ENCODE measurements at regions not wholly inside any gene's neighbourhood (a gene's known extent, or its start where the extent isn't known, plus 50 kb on each side); places are given as distances from the start of the nearest gene placed in this dataset.

DNA sequence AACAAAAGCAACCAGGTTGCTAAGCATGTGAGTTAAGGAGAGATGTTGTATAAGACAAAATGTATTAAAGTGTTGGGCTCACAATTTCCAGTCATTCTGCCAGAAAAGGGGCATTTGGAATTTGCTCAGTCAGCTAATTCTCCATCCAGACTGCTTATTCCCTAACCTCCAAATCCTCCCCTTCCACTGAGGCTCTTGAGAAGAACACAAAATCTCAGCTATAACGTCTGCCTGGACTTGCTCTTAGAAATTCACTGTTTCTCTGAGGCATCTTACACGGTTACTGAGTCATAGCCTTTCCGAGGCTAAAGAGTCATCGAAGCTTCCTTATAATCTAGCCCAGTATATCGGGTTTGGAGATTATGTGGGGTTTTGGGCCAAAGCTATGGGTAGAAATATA, 548.2 kb upstream of the ADGRL4 start:
- TF ChIP-seq, protein P1, sequence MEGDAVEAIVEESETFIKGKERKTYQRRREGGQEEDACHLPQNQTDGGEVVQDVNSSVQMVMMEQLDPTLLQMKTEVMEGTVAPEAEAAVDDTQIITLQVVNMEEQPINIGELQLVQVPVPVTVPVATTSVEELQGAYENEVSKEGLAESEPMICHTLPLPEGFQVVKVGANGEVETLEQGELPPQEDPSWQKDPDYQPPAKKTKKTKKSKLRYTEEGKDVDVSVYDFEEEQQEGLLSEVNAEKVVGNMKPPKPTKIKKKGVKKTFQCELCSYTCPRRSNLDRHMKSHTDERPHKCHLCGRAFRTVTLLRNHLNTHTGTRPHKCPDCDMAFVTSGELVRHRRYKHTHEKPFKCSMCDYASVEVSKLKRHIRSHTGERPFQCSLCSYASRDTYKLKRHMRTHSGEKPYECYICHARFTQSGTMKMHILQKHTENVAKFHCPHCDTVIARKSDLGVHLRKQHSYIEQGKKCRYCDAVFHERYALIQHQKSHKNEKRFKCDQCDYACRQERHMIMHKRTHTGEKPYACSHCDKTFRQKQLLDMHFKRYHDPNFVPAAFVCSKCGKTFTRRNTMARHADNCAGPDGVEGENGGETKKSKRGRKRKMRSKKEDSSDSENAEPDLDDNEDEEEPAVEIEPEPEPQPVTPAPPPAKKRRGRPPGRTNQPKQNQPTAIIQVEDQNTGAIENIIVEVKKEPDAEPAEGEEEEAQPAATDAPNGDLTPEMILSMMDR (IDR thresholded peaks at IDR 0.05; ENCODE audit: control extremely low read depth in 1 of 3, insufficient read depth in 1 of 3, low read depth in 1 of 3, low read length in 3 of 3), result no peak
- TF ChIP-seq, protein P2, sequence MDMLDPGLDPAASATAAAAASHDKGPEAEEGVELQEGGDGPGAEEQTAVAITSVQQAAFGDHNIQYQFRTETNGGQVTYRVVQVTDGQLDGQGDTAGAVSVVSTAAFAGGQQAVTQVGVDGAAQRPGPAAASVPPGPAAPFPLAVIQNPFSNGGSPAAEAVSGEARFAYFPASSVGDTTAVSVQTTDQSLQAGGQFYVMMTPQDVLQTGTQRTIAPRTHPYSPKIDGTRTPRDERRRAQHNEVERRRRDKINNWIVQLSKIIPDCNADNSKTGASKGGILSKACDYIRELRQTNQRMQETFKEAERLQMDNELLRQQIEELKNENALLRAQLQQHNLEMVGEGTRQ (IDR thresholded peaks at IDR 0.05; ENCODE audit: low read length), result no peak
- TF ChIP-seq POLR2A (IDR thresholded peaks at IDR 0.05; ENCODE audit: control extremely low read depth in 1 of 2, low read depth in 2 of 2, low read length in 2 of 2) (no peak), CHD2 (IDR thresholded peaks at IDR 0.05; ENCODE audit: low read length) (no peak)

Measured in H1 (cell line).